Trophoblast cell (in vitro differentiated cells and primary cell): ENCODE measurements at regions not wholly inside any gene's neighbourhood (a gene's known extent, or its start where the extent isn't known, plus 50 kb on each side); places are given as distances from the start of the nearest gene placed in this dataset.

Experiments
- DNase-seq, 2 donors: peaks; one replicate each; pipeline ENCODE4 v3.0.0-alpha.2; 2016
- H2AFZ ChIP-seq: 2 replicates; pipeline ENCODE4 v1.6.1; 2013; ENCODE audit warnings: low read length, moderate library complexity, mild to moderate bottlenecking; ENCODE audit not compliant: insufficient read depth, poor library complexity
- H2AK5ac ChIP-seq: 2 replicates; pipeline ENCODE4 v1.6.1; 2013; ENCODE audit warnings: mild to moderate bottlenecking, low read length
- H2BK120ac ChIP-seq: 2 replicates; pipeline ENCODE4 v1.6.1; 2013; ENCODE audit warnings: low read length, mild to moderate bottlenecking, moderate library complexity; ENCODE audit not compliant: insufficient read depth, poor library complexity
- H2BK12ac ChIP-seq: 2 replicates; pipeline ENCODE4 v1.6.1; 2013; ENCODE audit warnings: mild to moderate bottlenecking, low read length, moderate library complexity
- H2BK5ac ChIP-seq: 2 replicates; pipeline ENCODE4 v1.6.1; 2013; ENCODE audit warnings: low read length, low read depth, moderate library complexity, mild to moderate bottlenecking; ENCODE audit not compliant: poor library complexity
- H3K14ac ChIP-seq: 2 replicates; pipeline ENCODE4 v1.6.1; 2013; ENCODE audit warnings: mild to moderate bottlenecking, low read length
- H3K18ac ChIP-seq: 2 replicates; pipeline ENCODE4 v1.6.1; 2013; ENCODE audit warnings: mild to moderate bottlenecking, low read length
- H3K23ac ChIP-seq: 2 replicates; pipeline ENCODE4 v1.6.1; 2013; ENCODE audit warnings: low read length
- H3K27ac ChIP-seq: 2 replicates; pipeline ENCODE4 v1.5.1; 2013; ENCODE audit warnings: low read depth, mild to moderate bottlenecking, inconsistent platforms, low read length, moderate library complexity
- H3K27me3 ChIP-seq: 2 replicates; pipeline ENCODE4 v1.6.1; 2013; ENCODE audit warnings: inconsistent platforms, mild to moderate bottlenecking, low read length, moderate library complexity; ENCODE audit not compliant: insufficient read depth
- H3K36me3 ChIP-seq, 2 experiments: 1 replicate in 1 of 2; 2 replicates in 1 of 2; pipeline ENCODE4 v1.6.1; 2013; ENCODE audit warnings: low read length in 2 of 2, mild to moderate bottlenecking in 2 of 2, moderate library complexity in 1 of 2; ENCODE audit not compliant: insufficient read depth in 2 of 2, control insufficient read depth in 1 of 2
- H3K4ac ChIP-seq: 2 replicates; pipeline ENCODE4 v1.6.1; 2013; ENCODE audit warnings: low read depth, mild to moderate bottlenecking, low read length, moderate library complexity
- H3K4me1 ChIP-seq, 2 experiments: 1 replicate in 1 of 2; 2 replicates in 1 of 2; pipeline ENCODE4 v1.6.1; 2013; ENCODE audit warnings: low read length in 2 of 2, mild to moderate bottlenecking in 2 of 2, moderate library complexity in 1 of 2; ENCODE audit not compliant: insufficient read depth in 2 of 2, control insufficient read depth in 1 of 2
- H3K4me2 ChIP-seq: 2 replicates; pipeline ENCODE4 v1.6.1; 2013; ENCODE audit warnings: inconsistent platforms, mild to moderate bottlenecking, low read length, moderate library complexity
- H3K4me3 ChIP-seq: 2 replicates; pipeline ENCODE4 v1.5.1; 2013; ENCODE audit warnings: mild to moderate bottlenecking, low read depth, low read length, inconsistent platforms
- H3K79me1 ChIP-seq: one replicate; pipeline ENCODE4 v1.6.1; 2013; ENCODE audit warnings: low read length
- H3K79me2 ChIP-seq: 2 replicates; pipeline ENCODE4 v1.6.1; 2013; ENCODE audit warnings: low read length, mild to moderate bottlenecking; ENCODE audit not compliant: control insufficient read depth, insufficient read depth, poor library complexity
- H3K9ac ChIP-seq: 2 replicates; pipeline ENCODE4 v1.6.1; 2013; ENCODE audit warnings: mild to moderate bottlenecking, low read length
- H3K9me3 ChIP-seq: 2 replicates; pipeline ENCODE4 v1.6.1; 2013; ENCODE audit warnings: low read depth, mild to moderate bottlenecking, control low read depth, inconsistent platforms, low read length; ENCODE audit not compliant: insufficient read depth
- H4K12ac ChIP-seq: 2 replicates; pipeline ENCODE4 v1.6.1; 2013; ENCODE audit warnings: low read depth, mild to moderate bottlenecking, low read length, moderate library complexity
- H4K8ac ChIP-seq: 2 replicates; pipeline ENCODE4 v1.6.1; 2013; ENCODE audit warnings: low read depth, mild to moderate bottlenecking, low read length, moderate library complexity
- H4K91ac ChIP-seq: one replicate; pipeline ENCODE4 v1.6.1; 2013; ENCODE audit warnings: low read depth, mild to moderate bottlenecking, low read length, moderate library complexity
- WGBS: extraction: QIAGEN DNeasy Blood & Tissue Kit; methylation state at CpG from one replicate; pipeline ENCODE4 v1.1.7; 2013; ENCODE audit warnings: missing lambda C conversion rate; ENCODE audit not compliant: insufficient read length, insufficient coverage; ENCODE audit errors: extremely low coverage; 5-methylcytosine and 5-hydroxymethylcytosine counted together

DNA sequence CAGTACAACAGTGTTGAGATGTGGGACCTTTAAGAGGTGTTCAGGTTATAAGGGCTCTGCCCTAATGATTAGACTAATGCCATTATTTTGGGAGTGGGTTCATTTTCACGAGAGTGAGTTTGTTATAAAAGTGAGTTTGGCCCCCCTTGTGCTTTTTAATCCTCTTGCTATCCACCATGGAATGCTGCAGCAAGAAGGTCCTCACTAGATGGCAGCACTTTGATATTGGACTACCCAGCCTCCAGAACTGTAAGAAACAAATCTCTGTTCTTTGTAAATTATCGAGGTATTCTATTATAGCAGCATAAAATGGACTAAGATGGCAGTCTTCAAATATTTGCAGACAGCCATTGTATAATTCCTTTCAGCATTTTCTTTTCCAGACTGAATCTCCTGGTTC is 212.4 kb downstream of the LRRC70 start:
- no peaks in the 10 kb centered on the region for H3K79me1 ChIP-seq
- no peak overlapping the region for H3K4me2 ChIP-seq
- no peaks in the 10 kb centered on the region for H3K27me3 ChIP-seq
- H3K14ac ChIP-seq, result no peak overlapping the region
- H3K79me2 ChIP-seq, result no peaks in the 10 kb centered on the region
- H3K18ac ChIP-seq, result no peak overlapping the region
- H2BK12ac ChIP-seq, result no peak overlapping the region
- no peak overlapping the region for H2BK5ac ChIP-seq
- H3K27ac ChIP-seq, result no peak overlapping the region
- DNase-seq, result peak in 1 of 2 donors; percentile 17
- H2AFZ ChIP-seq, result no peak overlapping the region
- H3K9ac ChIP-seq, result no peak overlapping the region
- H4K12ac ChIP-seq, result no peak overlapping the region
- no peak overlapping the region for H4K91ac ChIP-seq
- no peak overlapping the region for H2AK5ac ChIP-seq
- no peak overlapping the region for H2BK120ac ChIP-seq
- no peak overlapping the region for H3K23ac ChIP-seq
- no peak overlapping the region for H4K8ac ChIP-seq
- no CpG with 5 or more reads among the region's 2 CpGs for WGBS
- no peak overlapping the region for H3K4me3 ChIP-seq
- H3K36me3 ChIP-seq, result no peaks in the 10 kb centered on the region
- no peaks in the 10 kb centered on the region for H3K4me1 ChIP-seq
- H3K4ac ChIP-seq, result no peak overlapping the region
- H3K9me3 ChIP-seq, result no peaks in the 10 kb centered on the region

DNA sequence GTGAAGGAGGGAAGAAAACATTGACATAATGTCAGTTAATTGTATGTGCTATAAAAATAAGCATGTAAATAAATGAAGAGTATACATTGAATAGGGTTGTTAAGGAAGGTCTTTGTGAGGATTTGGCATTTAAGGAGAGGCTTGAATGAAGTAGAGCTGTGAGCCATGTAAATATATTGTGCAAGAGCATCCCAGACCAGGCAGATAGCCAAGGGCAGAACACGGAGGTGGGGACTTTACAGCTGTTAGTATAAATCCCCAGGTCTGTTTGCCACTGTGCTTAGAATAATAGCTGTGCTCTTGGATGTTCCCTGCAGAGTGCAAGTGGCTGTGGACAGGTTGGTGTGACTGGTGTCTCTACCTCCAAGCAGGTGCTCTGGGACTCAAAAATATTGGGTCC is 211.7 kb downstream of the LRRC70 start:
- Histone ChIP-seq H3K79me1 (no peaks in the 10 kb centered on the region), H3K23ac (no peak overlapping the region), H4K8ac (no peak overlapping the region), H3K4me2 (no peak overlapping the region), H3K18ac (no peak overlapping the region), H3K27ac (no peak overlapping the region), H3K4ac (no peak overlapping the region), H2AK5ac (no peak overlapping the region), H3K27me3 (no peaks in the 10 kb centered on the region), H3K9me3 (no peaks in the 10 kb centered on the region), H3K14ac (no peak overlapping the region), H2BK5ac (no peak overlapping the region), H2BK120ac (no peak overlapping the region), H3K79me2 (no peaks in the 10 kb centered on the region), H4K12ac (no peak overlapping the region), H2BK12ac (no peak overlapping the region), H3K36me3 (no peaks in the 10 kb centered on the region), H3K4me3 (no peak overlapping the region), H2AFZ (no peak overlapping the region), H3K9ac (no peak overlapping the region), H4K91ac (no peak overlapping the region), H3K4me1 (no peaks in the 10 kb centered on the region)
- no peak for DNase-seq
- WGBS, result no CpG with 5 or more reads among the region's 1 CpG

DNA sequence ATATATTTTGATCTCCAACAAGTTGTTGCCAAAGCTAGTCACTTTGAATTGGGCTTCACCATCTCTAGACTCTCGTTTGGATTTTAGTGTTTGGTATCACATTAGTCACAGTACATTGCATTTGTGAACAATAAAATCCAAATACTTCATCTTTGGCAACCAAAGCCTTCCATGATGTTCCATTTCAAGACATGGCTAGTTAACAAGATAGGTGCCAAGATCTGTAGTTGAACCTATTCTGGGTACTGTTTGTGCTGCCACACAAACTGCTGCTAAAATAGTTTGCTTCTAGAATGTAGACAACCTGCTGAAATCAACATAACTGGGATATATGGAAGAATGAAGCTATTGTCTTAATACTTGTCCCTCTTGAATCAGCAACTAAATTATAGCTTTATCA is 207.5 kb downstream of the LRRC70 start:
- Histone ChIP-seq H3K4ac (no peak overlapping the region), H4K91ac (no peak overlapping the region), H4K8ac (no peak overlapping the region), H3K14ac (no peak overlapping the region), H3K23ac (no peak overlapping the region), H3K4me2 (no peak overlapping the region), H2AFZ (no peak overlapping the region), H3K27me3 (no peaks in the 10 kb centered on the region), H3K9ac (no peak overlapping the region), H3K36me3 (no peaks in the 10 kb centered on the region), H2AK5ac (no peak overlapping the region), H3K18ac (no peak overlapping the region), H3K27ac (no peak overlapping the region), H2BK12ac (no peak overlapping the region), H4K12ac (no peak overlapping the region), H2BK120ac (no peak overlapping the region), H3K79me1 (no peaks in the 10 kb centered on the region), H3K4me3 (no peak overlapping the region), H3K4me1 (no peaks in the 10 kb centered on the region), H2BK5ac (no peak overlapping the region), H3K9me3 (no peaks in the 10 kb centered on the region), H3K79me2 (no peaks in the 10 kb centered on the region)
- no CpG with 5 or more reads among the region's 1 CpG for WGBS
- no peak for DNase-seq

DNA sequence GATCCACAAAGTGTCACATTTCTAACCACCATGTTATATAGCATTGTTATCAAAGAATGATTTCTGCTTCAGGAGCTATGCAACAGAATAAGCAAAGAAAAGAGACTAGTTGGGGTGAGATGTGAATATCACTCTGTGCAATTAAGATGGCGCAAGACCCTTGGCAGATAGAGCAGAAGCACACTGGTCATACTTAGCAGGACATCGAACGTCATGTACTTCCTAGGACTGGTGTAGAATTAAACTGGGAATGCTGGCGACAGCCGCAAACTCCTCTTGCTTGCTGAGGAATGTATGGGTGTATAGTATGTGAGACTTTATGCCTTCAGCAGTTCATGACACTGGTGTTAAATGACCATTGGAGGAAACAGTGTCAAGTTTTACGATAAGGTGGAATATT is 207.0 kb downstream of the LRRC70 start:
- Histone ChIP-seq H3K27ac (no peak overlapping the region), H3K4me1 (no peaks in the 10 kb centered on the region), H2BK5ac (no peak overlapping the region), H3K4ac (no peak overlapping the region), H3K18ac (no peak overlapping the region), H4K91ac (no peak overlapping the region), H2AK5ac (no peak overlapping the region), H3K14ac (no peak overlapping the region), H3K79me1 (no peaks in the 10 kb centered on the region), H3K36me3 (no peaks in the 10 kb centered on the region), H3K9ac (no peak overlapping the region), H3K4me2 (no peak overlapping the region), H3K9me3 (no peaks in the 10 kb centered on the region), H3K23ac (no peak overlapping the region), H3K27me3 (no peaks in the 10 kb centered on the region), H4K12ac (no peak overlapping the region), H3K4me3 (no peak overlapping the region), H2AFZ (no peak overlapping the region), H2BK12ac (no peak overlapping the region), H3K79me2 (no peaks in the 10 kb centered on the region), H2BK120ac (no peak overlapping the region), H4K8ac (no peak overlapping the region)
- DNase-seq, result no peak
- no CpG with 5 or more reads among the region's 6 CpGs for WGBS
